Heart left ventricle (tissue), 16 donors: ENCODE measurements at regions not wholly inside any gene's neighbourhood (a gene's known extent, or its start where the extent isn't known, plus 50 kb on each side); places are given as distances from the start of the nearest gene placed in this dataset.
"Not testable (repeated sequence)": the region's sequence is repeated elsewhere in the genome, so short reads cannot be mapped to it uniquely, and the experiment has no call there.

Source experiments
- ATAC-seq, 4 donors: fragments of 200-7000 bp; cut with Tn5 transposase; one replicate each; pipeline ENCODE4 v1.9.1; 2020 to 2022; ENCODE audit warnings: moderate library complexity in 4 of 4, mild to moderate bottlenecking in 3 of 4, moderate number of reproducible peaks in 1 of 4
- DNase-seq, 5 donors: peaks; one replicate each; pipeline ENCODE4 v3.0.0-alpha.2; 2020
- H3K27ac ChIP-seq, 12 donors: fragments of 200-600 bp; sonication (generic) in 4 of 12; one replicate each; pipeline versions ENCODE4 v1.5.0 to v1.8.0; 2016 to 2022; ENCODE audit warnings: mild to moderate bottlenecking in 2 of 12
- H3K27me3 ChIP-seq, 9 donors: fragments of 200-600 bp; sonication (generic) in 2 of 9; one replicate each; pipeline versions ENCODE4 v1.5.1 to v1.8.0; 2016 to 2022; ENCODE audit warnings: mild to moderate bottlenecking in 3 of 9
- H3K36me3 ChIP-seq, 9 donors: fragments of 200-600 bp; sonication (generic) in 2 of 9; one replicate each; pipeline versions ENCODE4 v1.5.0 to v1.8.0; 2018 to 2022; ENCODE audit warnings: mild to moderate bottlenecking in 2 of 9
- H3K4me1 ChIP-seq, 12 donors: fragments of 200-600 bp; sonication (generic) in 4 of 12; one replicate each; pipeline versions ENCODE4 v1.5.0 to v1.8.0; 2016 to 2022; ENCODE audit warnings: mild to moderate bottlenecking in 3 of 12
- H3K4me3 ChIP-seq, 12 donors: fragments of 200-600 bp; sonication (generic) in 4 of 12; one replicate each; pipeline versions ENCODE4 v1.5.0 to v1.8.0; 2017 to 2022; ENCODE audit warnings: mild to moderate bottlenecking in 9 of 12, moderate library complexity in 4 of 12
- H3K9me3 ChIP-seq, 12 donors: fragments of 200-600 bp; sonication (generic) in 4 of 12; one replicate each; pipeline versions ENCODE4 v1.5.0 to v1.8.0; 2016 to 2022; ENCODE audit warnings: mild to moderate bottlenecking in 1 of 12
- CTCF ChIP-seq, 12 donors: fragments of 200-600 bp; sonication (generic) in 4 of 12; IDR thresholded peaks; one replicate each; pipeline versions ENCODE4 v1.5.0 to v1.8.0; 2018 to 2022; ENCODE audit warnings: antibody characterized with exemption in 12 of 12, mild to moderate bottlenecking in 5 of 12
- POLR2A ChIP-seq, 2 donors: fragments of 450-650 bp; IDR thresholded peaks; one replicate each; pipeline ENCODE4 v1.6.1; 2017; ENCODE audit warnings: antibody characterized with exemption in 2 of 2, mild to moderate bottlenecking in 2 of 2, moderate library complexity in 2 of 2
- WGBS, 4 donors: extraction: QIAGEN DNeasy Blood & Tissue Kit in 2 of 4; methylation state at CpG; one replicate each; pipeline versions ENCODE4 v1.1.5 to v1.1.7; 2013 to 2018; 5-methylcytosine and 5-hydroxymethylcytosine counted together
- intact Hi-C, 10 donors: fragments of 100-400 bp; cut with DNase I; formaldehyde crosslinking; loops; one replicate each; pipeline versions ENCODE4 v1.11.1 to v1.14.2; 2022
- donor health status: ischemic (EF 13 %, LVEDD 7.1; RV severe dilation, severe dysfunction).
- donor health status: healthy with polysubstance abuse.
- donor health status: DM: no; HTN: yes; CAD: no.
- donor health status: DM: no; HTN: no; CAD: no.
- donor health status: ischemic (EF 25% LVEDD 6.9; RV normal size, moderate dysfunction).
- donor health status: ischemic (EF 25% LVEDD 5.7; RV mildly dilated, moderate dysfunction).
- donor health status: healthy.
- donor health status: DM: yes; HTN: yes; CAD: no.
- donor health status: ischemic (EF 35%, LVEDD 5.7; RV mildly dilated, moderate dysfunction).
- donor health status: nonischemic (EF 11% LVEDD 7.7; RV severe dilation, severe dysfunction).
- donor health status: DM: yes; HTN: yes; CAD: no.
- donor health status: PGD.
- donor health status: ischemic (EF 29% LVEDD 5.4; RV normal size, mild dysfunction).
- donor health status: nonischemic (EF 23%, LVEDD 6.1; RV moderate dilation, normal function).

DNA sequence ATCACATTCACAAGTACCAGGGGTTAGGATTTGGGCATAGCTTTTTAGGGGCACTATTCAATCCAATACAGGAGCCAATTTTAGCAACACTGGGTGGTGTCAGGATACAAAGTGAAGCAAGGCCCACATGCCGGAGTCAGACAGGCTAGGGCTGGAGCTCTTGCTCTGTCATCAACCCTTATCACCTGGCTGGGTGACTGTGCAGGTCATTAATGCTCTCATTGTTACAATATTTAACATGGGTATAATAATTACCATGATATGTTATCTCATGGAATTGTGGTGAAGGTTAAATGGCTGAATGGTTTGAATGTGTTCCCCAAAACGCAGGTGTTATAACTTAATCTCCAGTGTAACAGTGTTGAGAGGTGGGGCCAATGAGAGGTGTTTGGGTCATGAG lies 143.3 kb upstream of the THY1 start:
- ATAC-seq (peak in 3 of 4 donors; percentile 71 to 89 (median 77)), DNase-seq (peak in 1 of 5 donors; percentile 32)
- no peaks in the 10 kb centered on the region for H3K36me3 ChIP-seq
- intact Hi-C loops = no loop called here
- H3K27ac ChIP-seq = no peak overlapping the region
- H3K27me3 ChIP-seq = no peaks in the 10 kb centered on the region
- TF ChIP-seq CTCF (IDR thresholded peaks at IDR 0.05) (no peak), POLR2A (IDR thresholded peaks at IDR 0.05) (no peak)
- H3K4me3 ChIP-seq = no peak overlapping the region
- WGBS, 4 donors = 56 to 67% (median 62%) methylated on average over 2 of the region's 2 CpGs
- H3K9me3 ChIP-seq = peaks cover 0 to 10% (median 0%) of the 10 kb centered on the region in 12 donors
- peaks cover 0 to 17% (median 11%) of the 10 kb centered on the region in 12 donors for H3K4me1 ChIP-seq

DNA sequence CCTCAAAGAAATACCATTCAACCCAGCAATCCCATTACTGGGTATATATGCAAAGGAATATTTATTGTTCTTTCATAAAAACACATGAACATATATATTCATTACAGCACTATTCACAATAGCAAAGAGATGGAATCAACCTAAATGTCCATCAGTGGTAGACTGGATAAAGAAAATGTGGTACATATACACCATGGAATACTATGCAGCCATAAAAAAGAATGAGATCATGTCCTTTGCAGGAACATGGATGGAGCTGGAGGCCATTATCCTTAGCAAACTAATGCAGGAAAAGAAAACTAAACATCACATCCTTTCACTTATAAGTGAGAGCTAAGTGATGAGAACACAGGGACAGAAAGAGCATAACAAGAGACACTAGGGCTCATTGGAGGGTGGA lies 142.7 kb upstream of the THY1 start:
- peaks cover 0 to 17% (median 11%) of the 10 kb centered on the region in 12 donors for H3K4me1 ChIP-seq
- H3K27me3 ChIP-seq, ATAC-seq, H3K27ac ChIP-seq, intact Hi-C loops, DNase-seq, H3K4me3 ChIP-seq, H3K36me3 ChIP-seq: not testable (repeated sequence)
- H3K9me3 ChIP-seq = peaks cover 0 to 10% (median 0%) of the 10 kb centered on the region in 12 donors

DNA sequence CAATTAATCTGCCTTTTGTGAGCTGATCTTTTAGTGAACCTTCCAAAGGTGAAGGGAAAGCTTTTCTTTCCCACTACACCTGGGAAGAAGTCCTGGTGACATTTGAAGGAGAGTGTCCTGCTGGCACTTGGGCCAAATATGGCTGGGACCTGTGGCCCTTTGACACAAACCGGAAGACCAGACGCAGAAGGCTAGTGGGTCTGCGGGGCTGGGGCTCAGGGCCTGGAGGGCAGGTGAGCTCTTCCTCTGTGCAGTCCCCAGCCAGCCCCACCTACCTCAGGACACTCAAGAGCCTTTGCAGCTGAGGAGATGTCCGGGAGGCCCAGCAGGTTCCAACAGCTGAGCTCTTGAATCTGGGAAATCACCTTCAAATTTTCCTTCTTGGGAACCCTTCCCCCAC lies 138.0 kb upstream of the THY1 start:
- H3K27ac ChIP-seq = no peak overlapping the region
- H3K36me3 ChIP-seq = no peaks in the 10 kb centered on the region
- TF ChIP-seq CTCF (IDR thresholded peaks at IDR 0.05) = no peak
- TF ChIP-seq POLR2A (IDR thresholded peaks at IDR 0.05) = no peak
- DNase-seq (no peak), ATAC-seq (no peak)
- peaks cover 0 to 12% (median 0%) of the 10 kb centered on the region in 12 donors for H3K9me3 ChIP-seq
- no peak overlapping the region for H3K4me3 ChIP-seq
- intact Hi-C loops = no loop called here
- no peaks in the 10 kb centered on the region for H3K27me3 ChIP-seq
- 71 to 83% (median 77%) methylated on average over 3 to 4 of the region's 4 CpGs for WGBS, 4 donors
- no peaks in the 10 kb centered on the region for H3K4me1 ChIP-seq

DNA sequence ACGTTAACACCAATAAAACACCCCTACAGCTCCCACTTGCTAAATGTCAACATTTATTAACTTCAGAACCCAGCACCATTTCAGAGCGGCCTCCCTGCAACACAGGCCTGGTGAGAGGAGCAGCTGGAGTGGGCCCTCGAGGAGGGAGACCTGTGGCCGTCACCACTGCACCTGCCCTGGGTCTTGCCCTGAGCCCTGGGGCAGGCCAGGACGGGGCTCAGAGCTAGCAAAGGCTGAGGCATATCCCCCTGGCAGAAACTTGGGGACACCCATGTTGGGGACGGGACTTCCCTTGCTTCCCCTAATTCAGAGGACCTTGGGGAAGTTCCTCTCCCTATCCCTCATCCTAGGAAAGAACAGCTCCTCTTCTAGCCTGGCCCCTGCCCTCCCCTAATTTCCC lies 137.3 kb upstream of the THY1 start:
- WGBS, 4 donors = 79 to 84% (median 81%) methylated on average over 6 of the region's 6 CpGs
- intact Hi-C loops = no loop called here
- Histone ChIP-seq H3K4me3 (no peak overlapping the region), H3K36me3 (no peaks in the 10 kb centered on the region), H3K4me1 (no peaks in the 10 kb centered on the region), H3K27ac (no peak overlapping the region), H3K27me3 (no peaks in the 10 kb centered on the region), H3K9me3 (peaks cover 0 to 17% (median 0%) of the 10 kb centered on the region in 12 donors)
- DNase-seq (no peak), ATAC-seq (no peak)
- TF ChIP-seq POLR2A (IDR thresholded peaks at IDR 0.05) (no peak), CTCF (IDR thresholded peaks at IDR 0.05) (no peak)

- H3K9me3 ChIP-seq = peaks cover 0 to 18% (median 5%) of the 10 kb centered on the region in 12 donors
- H3K27ac ChIP-seq = no peak overlapping the region
- peaks cover 0 to 3% (median 0%) of the 10 kb centered on the region in 9 donors for H3K27me3 ChIP-seq
- intact Hi-C loops = no loop called here
- H3K4me1 ChIP-seq = no peaks in the 10 kb centered on the region
- TF ChIP-seq POLR2A (IDR thresholded peaks at IDR 0.05) = no peak
- DNase-seq (no peak), ATAC-seq (no peak)
- no peak overlapping the region for H3K4me3 ChIP-seq
- H3K36me3 ChIP-seq = no peaks in the 10 kb centered on the region
Measured at GRCh38 chr11:119552106-119552485, 129.1 kb upstream of the THY1 start.
